Cardiac muscle cell (in vitro differentiated cells and primary cell): ENCODE measurements at regions not wholly inside any gene's neighbourhood (a gene's known extent, or its start where the extent isn't known, plus 50 kb on each side); places are given as distances from the start of the nearest gene placed in this dataset.

Source experiments
- DNase-seq, 2 donors: peaks; one replicate each; pipeline versions ENCODE4 v3.0.0 to v3.0.0-alpha.2; 2010 to 2017; ENCODE audit warnings: low read depth in 1 of 2, low spot score in 1 of 2
- H3K27ac ChIP-seq: fragments of 200-600 bp; sonication (generic); 2 replicates; pipeline ENCODE4 v1.5.1; 2016
- H3K27me3 ChIP-seq: fragments of 200-600 bp; sonication (generic); 2 replicates; pipeline ENCODE4 v1.6.0; 2016; ENCODE audit warnings: control low read depth
- H3K36me3 ChIP-seq: fragments of 200-600 bp; sonication (generic); 2 replicates; pipeline ENCODE4 v1.5.1; 2016; ENCODE audit warnings: control low read depth
- H3K4me1 ChIP-seq: fragments of 200-600 bp; sonication (generic); 2 replicates; pipeline ENCODE4 v1.8.1; 2017; ENCODE audit warnings: low read depth, mild to moderate bottlenecking, mixed run types
- H3K4me3 ChIP-seq: fragments of 200-600 bp; sonication (generic); 2 replicates; pipeline ENCODE4 v1.5.1; 2016; ENCODE audit warnings: mild to moderate bottlenecking
- H3K9me3 ChIP-seq: fragments of 200-600 bp; sonication (generic); 2 replicates; pipeline ENCODE4 v1.5.1; 2017; ENCODE audit warnings: low read depth, mild to moderate bottlenecking, control low read depth
- CTCF ChIP-seq: IDR thresholded peaks from 2 replicates; pipeline ENCODE4 v1.5.1; 2012; ENCODE audit warnings: low read depth, mild to moderate bottlenecking, low read length

- DNase-seq, result no peak
- Histone ChIP-seq H3K4me3 (no peak overlapping the region), H3K4me1 (peaks cover 9% of the 10 kb centered on the region), H3K27me3 (no peaks in the 10 kb centered on the region), H3K27ac (no peak overlapping the region), H3K9me3 (no peaks in the 10 kb centered on the region), H3K36me3 (no peaks in the 10 kb centered on the region)
- TF ChIP-seq CTCF, result no peak
Observed at GRCh38 chr7:14092331-14092730, 102.9 kb upstream of the ETV1 start.

- H3K9me3 ChIP-seq, result no peaks in the 10 kb centered on the region
- no peak overlapping the region for H3K4me3 ChIP-seq
- H3K36me3 ChIP-seq, result no peaks in the 10 kb centered on the region
- DNase-seq, result no peak
- TF ChIP-seq CTCF, result no peak
- no peak overlapping the region for H3K27ac ChIP-seq
- H3K27me3 ChIP-seq, result no peaks in the 10 kb centered on the region
- no peaks in the 10 kb centered on the region for H3K4me1 ChIP-seq
Observed at GRCh38 chr7:14085901-14086300, 96.4 kb upstream of the ETV1 start.

- Histone ChIP-seq H3K9me3 (no peaks in the 10 kb centered on the region), H3K36me3 (no peaks in the 10 kb centered on the region), H3K27me3 (no peaks in the 10 kb centered on the region), H3K27ac (no peak overlapping the region), H3K4me3 (no peak overlapping the region), H3K4me1 (no peaks in the 10 kb centered on the region)
- TF ChIP-seq CTCF, result no peak
- DNase-seq, result no peak
Observed at GRCh38 chr7:14083761-14084160, 94.3 kb upstream of the ETV1 start.

GRCh38 chr7:14073988-14074387 lies 84.5 kb upstream of the ETV1 start:
- Histone ChIP-seq H3K4me3 (no peak overlapping the region), H3K27me3 (no peaks in the 10 kb centered on the region), H3K36me3 (no peaks in the 10 kb centered on the region), H3K27ac (no peak overlapping the region), H3K4me1 (peaks cover 9% of the 10 kb centered on the region), H3K9me3 (no peaks in the 10 kb centered on the region)
- peak in 1 of 2 donors; percentile 18 for DNase-seq
- no peak for TF ChIP-seq CTCF

GRCh38 chr7:14073543-14073942 lies 84.1 kb upstream of the ETV1 start:
- no peak overlapping the region for H3K27ac ChIP-seq
- peak in 1 of 2 donors; percentile 7 for DNase-seq
- H3K36me3 ChIP-seq, result no peaks in the 10 kb centered on the region
- H3K27me3 ChIP-seq, result no peaks in the 10 kb centered on the region
- H3K4me3 ChIP-seq, result no peak overlapping the region
- no peak for TF ChIP-seq CTCF
- H3K9me3 ChIP-seq, result no peaks in the 10 kb centered on the region
- H3K4me1 ChIP-seq, result peaks cover 9% of the 10 kb centered on the region

- no peaks in the 10 kb centered on the region for H3K27me3 ChIP-seq
- H3K9me3 ChIP-seq, result no peaks in the 10 kb centered on the region
- peaks cover 9% of the 10 kb centered on the region for H3K4me1 ChIP-seq
- H3K4me3 ChIP-seq, result no peak overlapping the region
- no peaks in the 10 kb centered on the region for H3K36me3 ChIP-seq
- no peak overlapping the region for H3K27ac ChIP-seq
- TF ChIP-seq CTCF, result no peak
- no peak for DNase-seq
Observed at GRCh38 chr7:14071045-14071444, 81.6 kb upstream of the ETV1 start.
